ENCODE measurements at regions not wholly inside any gene's neighbourhood (a gene's known extent, or its start where the extent isn't known, plus 50 kb on each side); places are given as distances from the start of the nearest gene placed in this dataset.

DNA sequence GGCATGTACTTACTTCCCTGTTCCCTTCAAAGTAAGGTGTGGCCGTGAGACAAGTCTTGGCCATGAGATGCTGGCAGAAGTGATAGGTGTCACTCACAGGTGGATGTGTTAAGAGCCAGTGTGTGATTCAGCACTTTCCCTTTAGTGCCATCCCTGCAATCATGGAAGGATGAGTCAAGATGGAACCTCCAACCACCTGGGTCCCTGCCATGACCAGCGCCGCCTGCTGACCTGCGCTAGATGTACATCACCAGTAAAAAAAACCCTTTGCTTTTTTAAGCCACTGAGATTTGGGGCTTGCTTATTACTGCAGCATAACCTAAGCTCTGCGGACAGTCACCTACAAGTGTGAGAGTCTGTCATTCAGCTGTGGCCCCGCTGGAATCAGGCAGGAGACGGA is 71.7 kb downstream of the TOMM20 start (continued):
- TF ChIP-seq CBFB (CRISPR knock-in tag; IDR thresholded peaks at IDR 0.05) (no peak), NR2F1 (CRISPR knock-in tag; IDR thresholded peaks at IDR 0.05) (no peak), SSRP1 (CRISPR knock-in tag; IDR thresholded peaks at IDR 0.05) (peak; percentile 43; the same call in 1 of the 2 replicates), PRMT3 (CRISPR knock-in tag; IDR thresholded peaks at IDR 0.05; ENCODE audit: borderline replicate concordance, low read depth) (no peak), NAIF1 (CRISPR knock-in tag; IDR thresholded peaks at IDR 0.05; ENCODE audit: borderline replicate concordance) (no peak), EED (CRISPR knock-in tag; IDR thresholded peaks at IDR 0.05) (no peak), MED1 (CRISPR knock-in tag; IDR thresholded peaks at IDR 0.05) (no peak), ZSCAN31 (CRISPR knock-in tag; IDR thresholded peaks at IDR 0.05; ENCODE audit: low read depth) (no peak), POLR2G (IDR thresholded peaks at IDR 0.05; ENCODE audit: low read depth, low read length) (0 out of 2 replicates have a peak, but pooled peaks have one; percentile 20), ZNF12 (CRISPR knock-in tag; IDR thresholded peaks at IDR 0.05) (peak; percentile 95), ZNF616 (CRISPR knock-in tag; IDR thresholded peaks at IDR 0.05; ENCODE audit: low read depth) (no peak), NFRKB (IDR thresholded peaks at IDR 0.05) (no peak), MEIS1 (CRISPR knock-in tag; IDR thresholded peaks at IDR 0.05; ENCODE audit: borderline replicate concordance) (no peak), THAP11 (CRISPR knock-in tag; IDR thresholded peaks at IDR 0.05) (no peak), TEAD3 (CRISPR knock-in tag; optimal IDR thresholded peaks at IDR 0.05; ENCODE audit: borderline replicate concordance) (no peak), POLR2A (IDR thresholded peaks at IDR 0.05; ENCODE audit: insufficient read depth in 1 of 2, low read depth in 2 of 2, low read length in 2 of 2) (0 out of 4 replicates have a peak, but pooled peaks of 1 of the 2 experiments have one; percentile 35), POLR2AphosphoS5 (IDR thresholded peaks at IDR 0.05; ENCODE audit: low read depth, low read length) (peak; percentile 13; the same call in 1 of the 2 replicates), ZFX (CRISPR knock-in tag; IDR thresholded peaks at IDR 0.05; ENCODE audit: low read depth) (no peak), KMT2B (CRISPR knock-in tag; IDR thresholded peaks at IDR 0.05) (no peak), NONO (IDR thresholded peaks at IDR 0.05) (no peak), NONO (CRISPR knock-in tag; conservative IDR thresholded peaks at IDR 0.05) (no peak), SRSF9 (IDR thresholded peaks at IDR 0.05; ENCODE audit: borderline replicate concordance, insufficient read depth, low read depth, low read length, poor library complexity, severe bottlenecking) (no peak), MXI1 (IDR thresholded peaks at IDR 0.05; ENCODE audit: borderline replicate concordance, low read depth, low read length) (no peak), SRY (CRISPR knock-in tag; IDR thresholded peaks at IDR 0.05) (no peak)
- TF ChIP-seq, protein P1, sequence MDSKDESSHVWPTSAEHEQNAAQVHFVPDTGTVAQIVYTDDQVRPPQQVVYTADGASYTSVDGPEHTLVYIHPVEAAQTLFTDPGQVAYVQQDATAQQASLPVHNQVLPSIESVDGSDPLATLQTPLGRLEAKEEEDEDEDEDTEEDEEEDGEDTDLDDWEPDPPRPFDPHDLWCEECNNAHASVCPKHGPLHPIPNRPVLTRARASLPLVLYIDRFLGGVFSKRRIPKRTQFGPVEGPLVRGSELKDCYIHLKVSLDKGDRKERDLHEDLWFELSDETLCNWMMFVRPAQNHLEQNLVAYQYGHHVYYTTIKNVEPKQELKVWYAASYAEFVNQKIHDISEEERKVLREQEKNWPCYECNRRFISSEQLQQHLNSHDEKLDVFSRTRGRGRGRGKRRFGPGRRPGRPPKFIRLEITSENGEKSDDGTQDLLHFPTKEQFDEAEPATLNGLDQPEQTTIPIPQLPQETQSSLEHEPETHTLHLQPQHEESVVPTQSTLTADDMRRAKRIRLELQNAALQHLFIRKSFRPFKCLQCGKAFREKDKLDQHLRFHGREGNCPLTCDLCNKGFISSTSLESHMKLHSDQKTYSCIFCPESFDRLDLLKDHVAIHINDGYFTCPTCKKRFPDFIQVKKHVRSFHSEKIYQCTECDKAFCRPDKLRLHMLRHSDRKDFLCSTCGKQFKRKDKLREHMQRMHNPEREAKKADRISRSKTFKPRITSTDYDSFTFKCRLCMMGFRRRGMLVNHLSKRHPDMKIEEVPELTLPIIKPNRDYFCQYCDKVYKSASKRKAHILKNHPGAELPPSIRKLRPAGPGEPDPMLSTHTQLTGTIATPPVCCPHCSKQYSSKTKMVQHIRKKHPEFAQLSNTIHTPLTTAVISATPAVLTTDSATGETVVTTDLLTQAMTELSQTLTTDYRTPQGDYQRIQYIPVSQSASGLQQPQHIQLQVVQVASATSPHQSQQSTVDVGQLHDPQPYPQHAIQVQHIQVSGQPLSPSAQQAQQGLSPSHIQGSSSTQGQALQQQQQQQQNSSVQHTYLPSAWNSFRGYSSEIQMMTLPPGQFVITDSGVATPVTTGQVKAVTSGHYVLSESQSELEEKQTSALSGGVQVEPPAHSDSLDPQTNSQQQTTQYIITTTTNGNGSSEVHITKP (CRISPR knock-in tag; IDR thresholded peaks at IDR 0.05; ENCODE audit: low read depth) = no peak
- TF ChIP-seq, protein P2, sequence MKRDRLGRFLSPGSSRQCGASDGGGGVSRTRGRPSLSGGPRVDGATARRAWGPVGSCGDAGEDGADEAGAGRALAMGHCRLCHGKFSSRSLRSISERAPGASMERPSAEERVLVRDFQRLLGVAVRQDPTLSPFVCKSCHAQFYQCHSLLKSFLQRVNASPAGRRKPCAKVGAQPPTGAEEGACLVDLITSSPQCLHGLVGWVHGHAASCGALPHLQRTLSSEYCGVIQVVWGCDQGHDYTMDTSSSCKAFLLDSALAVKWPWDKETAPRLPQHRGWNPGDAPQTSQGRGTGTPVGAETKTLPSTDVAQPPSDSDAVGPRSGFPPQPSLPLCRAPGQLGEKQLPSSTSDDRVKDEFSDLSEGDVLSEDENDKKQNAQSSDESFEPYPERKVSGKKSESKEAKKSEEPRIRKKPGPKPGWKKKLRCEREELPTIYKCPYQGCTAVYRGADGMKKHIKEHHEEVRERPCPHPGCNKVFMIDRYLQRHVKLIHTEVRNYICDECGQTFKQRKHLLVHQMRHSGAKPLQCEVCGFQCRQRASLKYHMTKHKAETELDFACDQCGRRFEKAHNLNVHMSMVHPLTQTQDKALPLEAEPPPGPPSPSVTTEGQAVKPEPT (CRISPR knock-in tag; IDR thresholded peaks at IDR 0.05; ENCODE audit: low read depth) = no peak
- TF ChIP-seq, protein P3, sequence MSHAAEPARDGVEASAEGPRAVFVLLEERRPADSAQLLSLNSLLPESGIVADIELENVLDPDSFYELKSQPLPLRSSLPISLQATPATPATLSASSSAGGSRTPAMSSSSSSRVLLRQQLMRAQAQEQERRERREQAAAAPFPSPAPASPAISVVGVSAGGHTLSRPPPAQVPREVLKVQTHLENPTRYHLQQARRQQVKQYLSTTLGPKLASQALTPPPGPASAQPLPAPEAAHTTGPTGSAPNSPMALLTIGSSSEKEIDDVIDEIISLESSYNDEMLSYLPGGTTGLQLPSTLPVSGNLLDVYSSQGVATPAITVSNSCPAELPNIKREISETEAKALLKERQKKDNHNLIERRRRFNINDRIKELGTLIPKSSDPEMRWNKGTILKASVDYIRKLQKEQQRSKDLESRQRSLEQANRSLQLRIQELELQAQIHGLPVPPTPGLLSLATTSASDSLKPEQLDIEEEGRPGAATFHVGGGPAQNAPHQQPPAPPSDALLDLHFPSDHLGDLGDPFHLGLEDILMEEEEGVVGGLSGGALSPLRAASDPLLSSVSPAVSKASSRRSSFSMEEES (CRISPR knock-in tag; IDR thresholded peaks at IDR 0.05) = no peak
